H1 (cell line): ENCODE measurements at regions not wholly inside any gene's neighbourhood (a gene's known extent, or its start where the extent isn't known, plus 50 kb on each side); places are given as distances from the start of the nearest gene placed in this dataset.
A peak's percentile ranks its signal among the peaks of the same experiment; 100 is the strongest.

Experiments used
- CTCF ChIA-PET: fragments of 300-600 bp; sonication (Branson Sonifier 250); formaldehyde crosslinking; loops from one replicate; lab custom pipeline; 2021; ENCODE audit not compliant: partially characterized antibody; lab: Charles Lee
- POLR2A ChIA-PET: fragments of 300-600 bp; sonication (Branson Sonifier 250); formaldehyde crosslinking; loops from one replicate; lab custom pipeline; 2021; ENCODE audit warnings: inconsistent platforms; ENCODE audit not compliant: partially characterized antibody; lab: Charles Lee
- DNase-seq, 2 experiments: peaks; one replicate each; pipeline versions ENCODE4 v3.0.0 to v3.0.0-alpha.2; 2010 to 2022; ENCODE audit warnings: low spot score in 2 of 2, low read depth in 1 of 2, mixed read lengths in 1 of 2
- FAIRE-seq: peaks from 2 replicates; lab custom pipeline; 2011; peaks lifted over from hg19 to GRCh38; lab: Jason Lieb, UNC
- H2AFZ ChIP-seq: 2 replicates; pipeline ENCODE4 v1.8.1; 2012; ENCODE audit warnings: low read length, inconsistent platforms
- H2AK5ac ChIP-seq: 2 replicates; pipeline ENCODE4 v1.6.1; 2013; ENCODE audit warnings: low read depth, low read length
- H2BK120ac ChIP-seq: replicated peaks from 2 replicates; pipeline ENCODE3; 2013; ENCODE audit warnings: low read depth, low read length, inconsistent platforms
- H2BK12ac ChIP-seq: 2 replicates; pipeline ENCODE4 v1.6.1; 2013; ENCODE audit warnings: low read depth, low read length
- H2BK15ac ChIP-seq: 2 replicates; pipeline ENCODE4 v1.6.1; 2013; ENCODE audit warnings: low read length
- H2BK20ac ChIP-seq: 2 replicates; pipeline ENCODE4 v1.6.1; 2013; ENCODE audit warnings: low read length
- H2BK5ac ChIP-seq: 2 replicates; pipeline ENCODE4 v1.6.1; 2013; ENCODE audit warnings: low read depth, low read length
- H3K14ac ChIP-seq: 2 replicates; pipeline ENCODE4 v1.6.1; 2013; ENCODE audit warnings: inconsistent platforms; ENCODE audit not compliant: insufficient read length
- H3K18ac ChIP-seq: 2 replicates; pipeline ENCODE4 v1.6.1; 2013; ENCODE audit warnings: low read length; ENCODE audit errors: extremely low read depth
- H3K23ac ChIP-seq: 2 replicates; pipeline ENCODE4 v1.6.1; 2013; ENCODE audit warnings: inconsistent platforms; ENCODE audit not compliant: insufficient read length
- H3K23me2 ChIP-seq: 2 replicates; pipeline ENCODE4 v1.6.1; 2013; ENCODE audit warnings: low read depth, low read length
- H3K27ac ChIP-seq: 2 replicates; pipeline ENCODE4 v1.6.1; 2011; ENCODE audit warnings: low read depth, low read length, inconsistent platforms
- H3K27me3 ChIP-seq, 4 experiments: replicated peaks in 1 of 4; 1 replicate in 1 of 4; 2 replicates in 3 of 4; pipeline versions ENCODE4 v1.6.1 to v1.8.1; 2011 to 2013; ENCODE audit warnings: low read length in 3 of 4, mild to moderate bottlenecking in 3 of 4, inconsistent platforms in 2 of 4, mixed read lengths in 2 of 4, moderate library complexity in 1 of 4; ENCODE audit not compliant: control insufficient read depth in 3 of 4, insufficient read depth in 3 of 4; ENCODE audit errors: extremely low read depth in 1 of 4
- H3K36me3 ChIP-seq, 4 experiments: 2 replicates each; pipeline versions ENCODE4 v1.6.1 to v1.8.1; 2011 to 2013; ENCODE audit warnings: mild to moderate bottlenecking in 4 of 4, low read length in 3 of 4, moderate library complexity in 2 of 4, control low read depth in 1 of 4, inconsistent platforms in 1 of 4; ENCODE audit not compliant: insufficient read depth in 4 of 4, control insufficient read depth in 2 of 4
- H3K4ac ChIP-seq: replicated peaks from 2 replicates; pipeline ENCODE3; 2013; ENCODE audit warnings: low read length, low read depth, mixed read lengths, inconsistent platforms; ENCODE audit not compliant: insufficient read length
- H3K4me1 ChIP-seq, 4 experiments: replicated peaks in 1 of 4; 1 replicate in 1 of 4; 2 replicates in 3 of 4; pipeline versions ENCODE4 v1.6.1 to v1.8.1; 2011 to 2013; ENCODE audit warnings: low read length in 3 of 4, inconsistent platforms in 2 of 4, mixed read lengths in 1 of 4; ENCODE audit not compliant: insufficient read depth in 4 of 4, control insufficient read depth in 3 of 4
- H3K4me2 ChIP-seq, 2 experiments: 2 replicates each; pipeline versions ENCODE4 v1.6.1 to v1.8.1; 2011 to 2013; ENCODE audit warnings: low read depth in 2 of 2, low read length in 2 of 2, control low read depth in 1 of 2, inconsistent platforms in 1 of 2, mild to moderate bottlenecking in 1 of 2; ENCODE audit not compliant: insufficient read depth in 1 of 2
- H3K4me3 ChIP-seq, 4 experiments: fragments of 200-600, 300-600 bp in 1 of 4; sonication (generic), shearing (Covaris generic), sonication (Bioruptor Twin) in 1 of 4; 2 replicates each; pipeline versions ENCODE4 v1.5.1 to v1.8.1; 2011 to 2016; ENCODE audit warnings: low read length in 4 of 4, low read depth in 3 of 4, control low read depth in 2 of 4, inconsistent platforms in 2 of 4, mild to moderate bottlenecking in 2 of 4, mixed read lengths in 1 of 4, moderate library complexity in 1 of 4; ENCODE audit not compliant: insufficient read depth in 2 of 4; ENCODE audit errors: extremely low read depth in 1 of 4
- H3K56ac ChIP-seq: replicated peaks from 2 replicates; pipeline ENCODE3; 2013; ENCODE audit warnings: low read depth, mild to moderate bottlenecking, mixed read lengths, low read length, inconsistent platforms; ENCODE audit not compliant: insufficient read length
- H3K79me1 ChIP-seq: 2 replicates; pipeline ENCODE4 v1.6.1; 2013; ENCODE audit warnings: low read depth, low read length, control low read depth
- H3K79me2 ChIP-seq, 2 experiments: 2 replicates each; pipeline versions ENCODE4 v1.6.1 to v1.8.1; 2012 to 2013; ENCODE audit warnings: low read length in 2 of 2, mild to moderate bottlenecking in 2 of 2, inconsistent platforms in 1 of 2; ENCODE audit not compliant: insufficient read depth in 2 of 2, control insufficient read depth in 1 of 2
- H3K9ac ChIP-seq, 4 experiments: replicated peaks in 1 of 4; 1 replicate in 1 of 4; 2 replicates in 3 of 4; pipeline versions ENCODE4 v1.6.1 to v1.8.1; 2011 to 2013; ENCODE audit warnings: low read depth in 3 of 4, low read length in 3 of 4, control low read depth in 2 of 4, mild to moderate bottlenecking in 2 of 4, moderate library complexity in 2 of 4, inconsistent platforms in 1 of 4; ENCODE audit errors: extremely low read depth in 1 of 4
- H3K9me3 ChIP-seq, 2 experiments: 2 replicates each; pipeline versions ENCODE4 v1.6.1 to v1.8.1; 2012 to 2013; ENCODE audit warnings: mild to moderate bottlenecking in 2 of 2, moderate library complexity in 2 of 2, control low read depth in 1 of 2, inconsistent platforms in 1 of 2, low read depth in 1 of 2, low read length in 1 of 2, mixed read lengths in 1 of 2; ENCODE audit not compliant: insufficient read depth in 2 of 2
- H4K20me1 ChIP-seq, 2 experiments: replicated peaks in 1 of 2; 2 replicates each; pipeline versions ENCODE3 to v1.8.1; 2011 to 2013; ENCODE audit warnings: inconsistent platforms in 2 of 2, low read length in 2 of 2, mild to moderate bottlenecking in 1 of 2; ENCODE audit not compliant: insufficient read depth in 2 of 2, control insufficient read depth in 1 of 2
- H4K5ac ChIP-seq: 2 replicates; pipeline ENCODE4 v1.6.1; 2013; ENCODE audit warnings: low read length, low read depth, mixed read lengths, inconsistent platforms; ENCODE audit not compliant: insufficient read length
- H4K8ac ChIP-seq: 2 replicates; pipeline ENCODE4 v1.8.0; 2013; ENCODE audit warnings: mild to moderate bottlenecking, moderate library complexity, low read length, inconsistent platforms; ENCODE audit not compliant: insufficient read depth; ENCODE audit errors: extremely low read depth
- H4K91ac ChIP-seq: replicated peaks from 2 replicates; pipeline ENCODE3; 2013; ENCODE audit warnings: low read length, mixed read lengths, inconsistent platforms; ENCODE audit not compliant: insufficient read length
- BCL11A ChIP-seq, 2 experiments: IDR thresholded peaks; one replicate each; pipeline ENCODE4 v1.6.1; 2011; ENCODE audit warnings: low read depth in 2 of 2, low read length in 2 of 2, mild to moderate bottlenecking in 2 of 2
- BRCA1 ChIP-seq: IDR thresholded peaks from 2 replicates; pipeline ENCODE4 v1.6.1; 2012; ENCODE audit warnings: low read depth, low read length, improper control_type of control experiment
- CTCF ChIP-seq, 3 experiments: IDR thresholded peaks; 1 replicate in 2 of 3; 2 replicates in 1 of 3; pipeline versions ENCODE4 v1.5.1 to v1.6.1; 2011; ENCODE audit warnings: low read length in 3 of 3, mild to moderate bottlenecking in 3 of 3, inconsistent platforms in 2 of 3, low read depth in 1 of 3, moderate library complexity in 1 of 3; ENCODE audit not compliant: insufficient read depth in 1 of 3; ENCODE audit errors: control extremely low read depth in 1 of 3
- EZH2 ChIP-seq: fragments of 200-600 bp; sonication (generic); IDR thresholded peaks from 2 replicates; pipeline ENCODE4 v1.7.1; 2012; ENCODE audit warnings: low read depth, mild to moderate bottlenecking, moderate library complexity, low read length, inconsistent platforms; ENCODE audit not compliant: severe bottlenecking
- FOSL1 ChIP-seq: IDR thresholded peaks from 2 replicates; pipeline ENCODE4 v1.6.1; 2011; ENCODE audit warnings: mild to moderate bottlenecking, low read depth, low read length, moderate library complexity; ENCODE audit not compliant: insufficient read depth
- HDAC2 ChIP-seq, 2 experiments: fragments of 300-600 bp in 1 of 2; sonication (generic) in 1 of 2; IDR thresholded peaks; 2 replicates each; pipeline ENCODE4 v1.6.1; 2011 to 2012; ENCODE audit warnings: low read depth in 2 of 2, low read length in 2 of 2, mild to moderate bottlenecking in 2 of 2, moderate library complexity in 2 of 2, borderline replicate concordance in 1 of 2, inconsistent platforms in 1 of 2
- MAX ChIP-seq: IDR thresholded peaks from 2 replicates; pipeline ENCODE4 v1.6.1; 2012; ENCODE audit warnings: inconsistent platforms
- NANOG ChIP-seq: IDR thresholded peaks from 2 replicates; pipeline ENCODE4 v1.6.1; 2011; ENCODE audit warnings: low read length, low read depth, mild to moderate bottlenecking, inconsistent platforms; ENCODE audit not compliant: insufficient read depth, poor library complexity, severe bottlenecking
- POLR2A ChIP-seq, 2 experiments: IDR thresholded peaks; 1 replicate in 1 of 2; 2 replicates in 1 of 2; pipeline ENCODE4 v1.6.1; 2011; ENCODE audit warnings: low read depth in 2 of 2, low read length in 2 of 2, mild to moderate bottlenecking in 2 of 2; ENCODE audit errors: control extremely low read depth in 1 of 2
- TAF7 ChIP-seq: optimal IDR thresholded peaks from 2 replicates; pipeline ENCODE3; 2011; ENCODE audit warnings: low read depth, mild to moderate bottlenecking, inconsistent platforms, low read length, moderate library complexity, borderline replicate concordance
- TCF12 ChIP-seq: IDR thresholded peaks from 2 replicates; pipeline ENCODE4 v1.6.1; 2011; ENCODE audit warnings: low read depth, mild to moderate bottlenecking, low read length
- ZNF274 ChIP-seq: IDR thresholded peaks from 2 replicates; pipeline ENCODE4 v1.7.0; 2012; ENCODE audit warnings: low read length, borderline replicate concordance; ENCODE audit errors: extremely low read depth
- WGBS, 2 experiments: shearing (Covaris generic) in 1 of 2; methylation state at CpG; one replicate each; pipeline versions ENCODE4 v1.1.6 to v1.1.7; 2013 to 2015; ENCODE audit warnings: low lambda C conversion rate in 2 of 2, mixed read lengths in 2 of 2, inconsistent platforms in 1 of 2, low coverage in 1 of 2, missing lambda C conversion rate in 1 of 2; ENCODE audit not compliant: insufficient replicate concordance in 2 of 2, insufficient coverage in 1 of 2, insufficient read length in 1 of 2; ENCODE audit errors: extremely low coverage in 1 of 2, missing lambda C conversion rate in 1 of 2; 5-methylcytosine and 5-hydroxymethylcytosine counted together

GRCh38 chr7:109003742-109004141 is 434.1 kb downstream of the DNAJB9 start:
- H2AK5ac ChIP-seq: no peak overlapping the region
- H3K4me2 ChIP-seq: no peak overlapping the region
- H2BK120ac ChIP-seq: no peak overlapping the region
- H3K27me3 ChIP-seq: no peaks in the 10 kb centered on the region
- no peaks in the 10 kb centered on the region for H3K36me3 ChIP-seq
- H3K4me3 ChIP-seq: no peak overlapping the region
- no peaks in the 10 kb centered on the region for H3K79me1 ChIP-seq
- no peaks in the 10 kb centered on the region for H3K23me2 ChIP-seq
- no peaks in the 10 kb centered on the region for H3K79me2 ChIP-seq
- H2BK20ac ChIP-seq: no peak overlapping the region
- no peak overlapping the region for H3K27ac ChIP-seq
- H2BK5ac ChIP-seq: no peak overlapping the region
- no peak overlapping the region for H3K14ac ChIP-seq
- H4K91ac ChIP-seq: no peak overlapping the region
- ChIA-PET CTCF (interaction anchor here (1.1 kb wide), 1 partner anchor 14 kb away, joined by 3 read pairs; no protein-coding TSS in a partner anchor), POLR2A (no interaction called here)
- H3K23ac ChIP-seq: no peak overlapping the region
- H2AFZ ChIP-seq: no peak overlapping the region
- H3K4ac ChIP-seq: no peak overlapping the region
- H3K9ac ChIP-seq: no peak overlapping the region
- no peaks in the 10 kb centered on the region for H3K4me1 ChIP-seq
- H4K20me1 ChIP-seq: no peaks in the 10 kb centered on the region
- H3K9me3 ChIP-seq: no peaks in the 10 kb centered on the region
- H4K8ac ChIP-seq: no peak overlapping the region
- 100% methylated on average over 1 of the region's 1 CpG; no CpG with 5 or more reads in 1 of the 2 experiments for WGBS, 2 experiments
- no peak overlapping the region for H2BK12ac ChIP-seq
- DNase-seq: peak in 1 of 2 experiments; percentile 7
- H3K18ac ChIP-seq: no peak overlapping the region
- H4K5ac ChIP-seq: no peak overlapping the region
- H3K56ac ChIP-seq: no peak overlapping the region
- FAIRE-seq: no peak
- no peak overlapping the region for H2BK15ac ChIP-seq
- TF ChIP-seq POLR2A (IDR thresholded peaks at IDR 0.05; ENCODE audit: control extremely low read depth in 1 of 2, low read depth in 2 of 2, low read length in 2 of 2) (no peak), BRCA1 (no peak), TCF12 (no peak), TAF7 (no peak), ZNF274 (no peak), HDAC2 (IDR thresholded peaks at IDR 0.05; ENCODE audit: borderline replicate concordance in 1 of 2, low read depth in 2 of 2, low read length in 2 of 2) (no peak), FOSL1 (no peak), EZH2 (no peak), CTCF (IDR thresholded peaks at IDR 0.05; ENCODE audit: control extremely low read depth in 1 of 3, insufficient read depth in 1 of 3, low read depth in 1 of 3, low read length in 3 of 3) (no peak), MAX (no peak), BCL11A (IDR thresholded peaks at IDR 0.05; ENCODE audit: low read depth in 2 of 2, low read length in 2 of 2) (no peak), NANOG (no peak)
